Trophoblast cell (in vitro differentiated cells and primary cell): ENCODE measurements at regions not wholly inside any gene's neighbourhood (a gene's known extent, or its start where the extent isn't known, plus 50 kb on each side); places are given as distances from the start of the nearest gene placed in this dataset.

Source experiments
- DNase-seq, 2 donors: peaks; one replicate each; pipeline ENCODE4 v3.0.0-alpha.2; 2016
- H2AFZ ChIP-seq: 2 replicates; pipeline ENCODE4 v1.6.1; 2013; ENCODE audit warnings: low read length, moderate library complexity, mild to moderate bottlenecking; ENCODE audit not compliant: insufficient read depth, poor library complexity
- H2AK5ac ChIP-seq: 2 replicates; pipeline ENCODE4 v1.6.1; 2013; ENCODE audit warnings: mild to moderate bottlenecking, low read length
- H2BK120ac ChIP-seq: 2 replicates; pipeline ENCODE4 v1.6.1; 2013; ENCODE audit warnings: low read length, mild to moderate bottlenecking, moderate library complexity; ENCODE audit not compliant: insufficient read depth, poor library complexity
- H2BK12ac ChIP-seq: 2 replicates; pipeline ENCODE4 v1.6.1; 2013; ENCODE audit warnings: mild to moderate bottlenecking, low read length, moderate library complexity
- H2BK5ac ChIP-seq: 2 replicates; pipeline ENCODE4 v1.6.1; 2013; ENCODE audit warnings: low read length, low read depth, moderate library complexity, mild to moderate bottlenecking; ENCODE audit not compliant: poor library complexity
- H3K14ac ChIP-seq: 2 replicates; pipeline ENCODE4 v1.6.1; 2013; ENCODE audit warnings: mild to moderate bottlenecking, low read length
- H3K18ac ChIP-seq: 2 replicates; pipeline ENCODE4 v1.6.1; 2013; ENCODE audit warnings: mild to moderate bottlenecking, low read length
- H3K23ac ChIP-seq: 2 replicates; pipeline ENCODE4 v1.6.1; 2013; ENCODE audit warnings: low read length
- H3K27ac ChIP-seq: 2 replicates; pipeline ENCODE4 v1.5.1; 2013; ENCODE audit warnings: low read depth, mild to moderate bottlenecking, inconsistent platforms, low read length, moderate library complexity
- H3K27me3 ChIP-seq: 2 replicates; pipeline ENCODE4 v1.6.1; 2013; ENCODE audit warnings: inconsistent platforms, mild to moderate bottlenecking, low read length, moderate library complexity; ENCODE audit not compliant: insufficient read depth
- H3K36me3 ChIP-seq, 2 experiments: 1 replicate in 1 of 2; 2 replicates in 1 of 2; pipeline ENCODE4 v1.6.1; 2013; ENCODE audit warnings: low read length in 2 of 2, mild to moderate bottlenecking in 2 of 2, moderate library complexity in 1 of 2; ENCODE audit not compliant: insufficient read depth in 2 of 2, control insufficient read depth in 1 of 2
- H3K4ac ChIP-seq: 2 replicates; pipeline ENCODE4 v1.6.1; 2013; ENCODE audit warnings: low read depth, mild to moderate bottlenecking, low read length, moderate library complexity
- H3K4me1 ChIP-seq, 2 experiments: 1 replicate in 1 of 2; 2 replicates in 1 of 2; pipeline ENCODE4 v1.6.1; 2013; ENCODE audit warnings: low read length in 2 of 2, mild to moderate bottlenecking in 2 of 2, moderate library complexity in 1 of 2; ENCODE audit not compliant: insufficient read depth in 2 of 2, control insufficient read depth in 1 of 2
- H3K4me2 ChIP-seq: 2 replicates; pipeline ENCODE4 v1.6.1; 2013; ENCODE audit warnings: inconsistent platforms, mild to moderate bottlenecking, low read length, moderate library complexity
- H3K4me3 ChIP-seq: 2 replicates; pipeline ENCODE4 v1.5.1; 2013; ENCODE audit warnings: mild to moderate bottlenecking, low read depth, low read length, inconsistent platforms
- H3K79me1 ChIP-seq: one replicate; pipeline ENCODE4 v1.6.1; 2013; ENCODE audit warnings: low read length
- H3K79me2 ChIP-seq: 2 replicates; pipeline ENCODE4 v1.6.1; 2013; ENCODE audit warnings: low read length, mild to moderate bottlenecking; ENCODE audit not compliant: control insufficient read depth, insufficient read depth, poor library complexity
- H3K9ac ChIP-seq: 2 replicates; pipeline ENCODE4 v1.6.1; 2013; ENCODE audit warnings: mild to moderate bottlenecking, low read length
- H3K9me3 ChIP-seq: 2 replicates; pipeline ENCODE4 v1.6.1; 2013; ENCODE audit warnings: low read depth, mild to moderate bottlenecking, control low read depth, inconsistent platforms, low read length; ENCODE audit not compliant: insufficient read depth
- H4K12ac ChIP-seq: 2 replicates; pipeline ENCODE4 v1.6.1; 2013; ENCODE audit warnings: low read depth, mild to moderate bottlenecking, low read length, moderate library complexity
- H4K8ac ChIP-seq: 2 replicates; pipeline ENCODE4 v1.6.1; 2013; ENCODE audit warnings: low read depth, mild to moderate bottlenecking, low read length, moderate library complexity
- H4K91ac ChIP-seq: one replicate; pipeline ENCODE4 v1.6.1; 2013; ENCODE audit warnings: low read depth, mild to moderate bottlenecking, low read length, moderate library complexity
- WGBS: extraction: QIAGEN DNeasy Blood & Tissue Kit; methylation state at CpG from one replicate; pipeline ENCODE4 v1.1.7; 2013; ENCODE audit warnings: missing lambda C conversion rate; ENCODE audit not compliant: insufficient read length, insufficient coverage; ENCODE audit errors: extremely low coverage; 5-methylcytosine and 5-hydroxymethylcytosine counted together

DNA sequence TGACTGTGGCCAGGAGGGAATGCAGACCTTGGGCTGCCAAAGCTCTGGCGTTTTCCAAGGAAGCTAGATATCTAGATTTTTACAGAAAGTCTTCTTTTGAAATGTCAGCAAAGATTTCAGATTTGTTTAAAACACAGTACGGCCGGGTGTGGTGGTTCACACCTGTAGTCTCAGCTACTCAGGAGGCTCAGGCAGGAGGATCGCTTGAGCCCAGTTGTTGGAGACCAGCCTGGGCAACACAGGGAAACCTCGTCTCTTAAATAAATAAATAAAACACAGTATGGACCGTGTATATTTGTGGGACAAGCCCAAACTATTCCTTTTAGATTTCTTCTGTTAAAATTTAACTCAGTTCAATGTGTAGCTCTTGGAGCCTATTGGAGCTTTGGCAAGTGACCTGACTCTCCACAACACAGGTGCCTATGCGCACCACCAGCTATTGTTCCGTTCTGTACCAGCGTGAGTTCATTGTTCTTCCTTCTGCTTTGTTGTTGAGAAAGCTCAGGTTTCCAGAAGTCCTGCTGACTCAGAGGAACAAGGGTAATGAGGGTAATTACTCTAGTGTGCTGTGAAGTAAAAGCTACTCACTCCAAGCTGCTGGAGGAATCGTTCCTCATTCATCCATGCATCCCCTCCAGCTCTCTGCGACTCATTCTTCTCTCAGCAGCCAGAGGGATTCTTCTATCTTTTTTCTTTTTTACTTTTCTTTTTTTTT is 73.1 kb upstream of the SLC6A6 start:
- Histone ChIP-seq H3K4me2 (no peak overlapping the region), H3K9me3 (no peaks in the 10 kb centered on the region), H3K18ac (no peak overlapping the region), H4K91ac (no peak overlapping the region), H3K79me1 (peaks cover 9% of the 10 kb centered on the region), H3K14ac (no peak overlapping the region), H3K27ac (no peak overlapping the region), H3K23ac (no peak overlapping the region), H2AFZ (no peak overlapping the region), H2BK120ac (no peak overlapping the region), H2AK5ac (peak overlapping the region; percentile 55), H3K27me3 (no peaks in the 10 kb centered on the region), H2BK12ac (peak overlapping the region; percentile 38), H4K12ac (no peak overlapping the region), H4K8ac (no peak overlapping the region), H3K4me1 (peaks cover 16 to 17% of the 10 kb centered on the region in 2 experiments), H3K4ac (no peak overlapping the region), H3K4me3 (no peak overlapping the region), H3K36me3 (no peaks in the 10 kb centered on the region), H2BK5ac (no peak overlapping the region), H3K9ac (no peak overlapping the region), H3K79me2 (no peaks in the 10 kb centered on the region)
- peak; percentile 36 to 74 for DNase-seq
- WGBS: no CpG with 5 or more reads among the region's 11 CpGs

DNA sequence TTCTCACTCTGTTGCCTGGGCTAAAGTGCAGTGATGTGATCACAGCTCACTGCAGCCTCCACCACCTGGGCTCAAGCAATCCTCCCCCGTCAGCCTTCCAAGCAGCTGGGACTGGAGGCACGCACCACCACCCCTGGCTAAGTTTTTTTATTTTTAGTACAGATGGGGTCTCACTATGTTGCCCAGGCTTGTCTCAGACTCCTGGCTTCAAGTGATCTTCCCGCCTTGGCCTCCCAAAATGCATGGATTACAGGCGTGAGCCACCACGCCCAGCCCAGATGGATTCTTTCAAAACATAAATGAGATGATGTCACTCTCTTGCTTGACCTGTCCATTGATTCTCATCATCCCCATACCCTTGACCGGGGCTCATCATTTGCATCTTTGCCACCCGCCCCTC is 72.6 kb upstream of the SLC6A6 start:
- Histone ChIP-seq H4K91ac (peak overlapping the region; percentile 8), H3K23ac (no peak overlapping the region)
- DNase-seq: peak in 1 of 2 donors; percentile 25

DNA sequence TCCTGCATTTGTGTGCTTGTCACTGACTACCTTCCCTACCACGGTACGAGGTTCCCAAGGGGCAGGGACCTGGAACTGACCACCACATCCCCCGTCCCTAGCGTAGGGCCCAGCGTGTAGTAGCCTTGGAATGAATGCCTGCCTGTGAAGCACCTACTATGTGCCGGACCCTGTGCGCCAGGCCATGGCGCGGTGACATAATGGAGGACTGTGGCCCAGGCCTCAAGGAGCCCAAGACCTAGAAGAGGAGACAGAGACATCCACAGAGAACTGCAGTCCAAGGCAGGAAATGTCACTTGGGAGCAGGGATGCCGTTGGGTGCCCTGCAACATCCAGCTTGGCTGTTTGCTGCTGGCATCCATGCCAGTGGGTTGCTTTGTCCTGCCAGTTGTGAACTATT is 71.9 kb upstream of the SLC6A6 start:
- DNase-seq: no peak

More for the DNA sequence above, 72.6 kb upstream of the SLC6A6 start:
- Histone ChIP-seq H2AK5ac (peak overlapping the region; percentile 76), H2BK5ac (no peak overlapping the region), H4K12ac (no peak overlapping the region), H3K27ac (no peak overlapping the region), H2BK120ac (no peak overlapping the region), H3K4me1 (peaks cover 10 to 11% of the 10 kb centered on the region in 2 experiments), H3K4ac (no peak overlapping the region), H2AFZ (no peak overlapping the region), H3K36me3 (no peaks in the 10 kb centered on the region), H3K9ac (no peak overlapping the region), H4K8ac (no peak overlapping the region), H3K79me2 (no peaks in the 10 kb centered on the region), H3K79me1 (peaks cover 5% of the 10 kb centered on the region), H3K4me3 (no peak overlapping the region), H3K27me3 (no peaks in the 10 kb centered on the region), H3K18ac (no peak overlapping the region), H3K14ac (no peak overlapping the region), H3K4me2 (no peak overlapping the region), H3K9me3 (no peaks in the 10 kb centered on the region), H2BK12ac (no peak overlapping the region)
- WGBS: no CpG with 5 or more reads among the region's 7 CpGs

DNA sequence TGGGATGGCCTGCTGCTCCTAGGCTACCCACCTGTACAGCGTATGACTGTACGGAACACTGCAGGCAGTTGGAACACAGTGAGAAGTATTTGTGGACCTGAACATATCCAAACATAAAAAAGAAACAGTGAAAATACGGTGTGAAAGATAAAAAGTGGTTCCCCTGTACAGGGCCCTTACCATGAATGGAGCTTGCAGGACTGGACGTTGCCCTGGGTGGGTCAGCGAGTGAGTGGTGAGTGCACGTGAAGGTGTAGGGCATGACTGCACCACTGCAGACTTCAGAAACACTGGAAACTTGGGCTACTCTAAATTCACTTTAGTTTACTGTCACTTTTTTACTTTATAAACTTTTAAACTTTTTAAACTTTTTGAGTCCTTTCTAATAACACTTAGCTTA is 71.2 kb upstream of the SLC6A6 start:
- no peak overlapping the region for H3K4me2 ChIP-seq
- H3K4me3 ChIP-seq: no peak overlapping the region
- H2BK12ac ChIP-seq: no peak overlapping the region
- H3K9me3 ChIP-seq: no peaks in the 10 kb centered on the region
- no peak overlapping the region for H2BK5ac ChIP-seq
- no peak overlapping the region for H4K8ac ChIP-seq
- H2AK5ac ChIP-seq: no peak overlapping the region
- H3K36me3 ChIP-seq: no peaks in the 10 kb centered on the region
- no peak overlapping the region for H3K14ac ChIP-seq
- H2AFZ ChIP-seq: no peak overlapping the region
- H3K27ac ChIP-seq: no peak overlapping the region
- H3K23ac ChIP-seq: no peak overlapping the region
- no peaks in the 10 kb centered on the region for H3K27me3 ChIP-seq
- H3K4ac ChIP-seq: no peak overlapping the region
- no peak for DNase-seq
- H3K18ac ChIP-seq: no peak overlapping the region
- no peaks in the 10 kb centered on the region for H3K79me2 ChIP-seq
- no CpG with 5 or more reads among the region's 6 CpGs for WGBS
- H3K9ac ChIP-seq: no peak overlapping the region
- H2BK120ac ChIP-seq: no peak overlapping the region
- peaks cover 3 to 5% of the 10 kb centered on the region in 2 experiments for H3K4me1 ChIP-seq
- H4K91ac ChIP-seq: no peak overlapping the region
- no peaks in the 10 kb centered on the region for H3K79me1 ChIP-seq
- H4K12ac ChIP-seq: no peak overlapping the region

More for the DNA sequence above, 71.9 kb upstream of the SLC6A6 start:
- Histone ChIP-seq H2BK5ac (no peak overlapping the region), H3K9me3 (no peaks in the 10 kb centered on the region), H3K27me3 (no peaks in the 10 kb centered on the region), H3K18ac (no peak overlapping the region), H3K23ac (no peak overlapping the region), H3K79me1 (no peaks in the 10 kb centered on the region), H3K4me3 (no peak overlapping the region), H3K4ac (no peak overlapping the region), H4K12ac (no peak overlapping the region), H3K4me1 (peaks cover 5% of the 10 kb centered on the region in 2 experiments), H3K79me2 (no peaks in the 10 kb centered on the region), H2AFZ (no peak overlapping the region), H4K91ac (peak overlapping the region; percentile 8), H2BK12ac (no peak overlapping the region), H3K4me2 (no peak overlapping the region), H3K9ac (no peak overlapping the region), H4K8ac (no peak overlapping the region), H2BK120ac (no peak overlapping the region), H2AK5ac (no peak overlapping the region), H3K14ac (no peak overlapping the region), H3K27ac (no peak overlapping the region), H3K36me3 (no peaks in the 10 kb centered on the region)
- WGBS: no CpG with 5 or more reads among the region's 10 CpGs
